ENCODE measurements at regions not wholly inside any gene's neighbourhood (a gene's known extent, or its start where the extent isn't known, plus 50 kb on each side); places are given as distances from the start of the nearest gene placed in this dataset.

- no peaks in the 10 kb centered on the region for H3K9me3 Mint-ChIP-seq
- no peak for DNase-seq (ENCODE audit: extremely low spot score, unreplicated experiment)
- no peak for TF ChIP-seq CTCF (conservative IDR thresholded peaks at IDR 0.05)
- H3K36me3 Mint-ChIP-seq = no peaks in the 10 kb centered on the region
- H3K27me3 Mint-ChIP-seq = no peaks in the 10 kb centered on the region
- H3K4me3 Mint-ChIP-seq = no peak overlapping the region
- H3K27ac Mint-ChIP-seq = no peak overlapping the region
- H3K4me1 Mint-ChIP-seq (ENCODE audit: unreplicated experiment) = peaks cover 5% of the 10 kb centered on the region
These were observed 495.4 kb downstream of the XIRP2 start for GRCh38 chr2:167383610-167384194.

- Mint-ChIP-seq H3K27me3 (no peaks in the 10 kb centered on the region), H3K9me3 (no peaks in the 10 kb centered on the region), H3K4me3 (no peak overlapping the region), H3K36me3 (no peaks in the 10 kb centered on the region), H3K4me1 (ENCODE audit: unreplicated experiment) (no peaks in the 10 kb centered on the region), H3K27ac (no peak overlapping the region)
- no peak for DNase-seq (ENCODE audit: extremely low spot score, unreplicated experiment)
- TF ChIP-seq CTCF (conservative IDR thresholded peaks at IDR 0.05) = no peak
These were observed 493.1 kb downstream of the XIRP2 start for GRCh38 chr2:167381349-167381748.

GRCh38 chr2:167380555-167380954, 492.3 kb downstream of the XIRP2 start:
- no peak for TF ChIP-seq CTCF (conservative IDR thresholded peaks at IDR 0.05)
- DNase-seq (ENCODE audit: extremely low spot score, unreplicated experiment) = no peak
- Mint-ChIP-seq H3K27ac (no peak overlapping the region), H3K27me3 (no peaks in the 10 kb centered on the region), H3K36me3 (no peaks in the 10 kb centered on the region), H3K9me3 (no peaks in the 10 kb centered on the region), H3K4me1 (ENCODE audit: unreplicated experiment) (no peaks in the 10 kb centered on the region), H3K4me3 (no peak overlapping the region)

GRCh38 chr2:167380094-167380493, 491.8 kb downstream of the XIRP2 start:
- Mint-ChIP-seq H3K4me3 (no peak overlapping the region), H3K36me3 (no peaks in the 10 kb centered on the region), H3K4me1 (ENCODE audit: unreplicated experiment) (no peaks in the 10 kb centered on the region), H3K9me3 (no peaks in the 10 kb centered on the region), H3K27ac (no peak overlapping the region), H3K27me3 (no peaks in the 10 kb centered on the region)
- no peak for DNase-seq (ENCODE audit: extremely low spot score, unreplicated experiment)
- TF ChIP-seq CTCF (conservative IDR thresholded peaks at IDR 0.05) = no peak

GRCh38 chr2:167369083-167369482, 480.8 kb downstream of the XIRP2 start:
- no peaks in the 10 kb centered on the region for H3K27me3 Mint-ChIP-seq
- no peak overlapping the region for H3K4me3 Mint-ChIP-seq
- H3K4me1 Mint-ChIP-seq (ENCODE audit: unreplicated experiment) = no peaks in the 10 kb centered on the region
- H3K36me3 Mint-ChIP-seq = no peaks in the 10 kb centered on the region
- TF ChIP-seq CTCF (conservative IDR thresholded peaks at IDR 0.05) = no peak
- H3K27ac Mint-ChIP-seq = no peak overlapping the region
- H3K9me3 Mint-ChIP-seq = peaks cover 4% of the 10 kb centered on the region
- DNase-seq (ENCODE audit: extremely low spot score, unreplicated experiment) = no peak

- Mint-ChIP-seq H3K4me1 (ENCODE audit: unreplicated experiment) (no peaks in the 10 kb centered on the region), H3K9me3 (peaks cover 4% of the 10 kb centered on the region), H3K36me3 (no peaks in the 10 kb centered on the region), H3K27ac (no peak overlapping the region), H3K27me3 (no peaks in the 10 kb centered on the region), H3K4me3 (no peak overlapping the region)
- no peak for DNase-seq (ENCODE audit: extremely low spot score, unreplicated experiment)
- TF ChIP-seq CTCF (conservative IDR thresholded peaks at IDR 0.05) = no peak
These were observed 480.1 kb downstream of the XIRP2 start for GRCh38 chr2:167368371-167368770.
